CD4-positive, alpha-beta T cell treated with Interleukin-17A for 1 hour (primary cell): ENCODE measurements at regions not wholly inside any gene's neighbourhood (a gene's known extent, or its start where the extent isn't known, plus 50 kb on each side); places are given as distances from the start of the nearest gene placed in this dataset.
"Not testable (repeated sequence)": the region's sequence is repeated elsewhere in the genome, so short reads cannot be mapped to it uniquely, and the experiment has no call there.

Experiments used
- DNase-seq: peaks from one replicate; pipeline ENCODE4 v3.0.0-alpha.2; 2020

- DNase-seq, result no peak
These were observed 162.6 kb upstream of the NAMPT start for GRCh38 chr7:106447318-106447847.

GRCh38 chr7:106445366-106445765 lies 160.6 kb upstream of the NAMPT start:
- DNase-seq, result not testable (repeated sequence)

GRCh38 chr7:106444068-106444655 lies 159.4 kb upstream of the NAMPT start:
- DNase-seq, result no peak

GRCh38 chr7:106443156-106443555 lies 158.4 kb upstream of the NAMPT start:
- no peak for DNase-seq

- no peak for DNase-seq
These were observed 157.7 kb upstream of the NAMPT start for GRCh38 chr7:106442476-106442875.

- DNase-seq, result not testable (repeated sequence)
These were observed 156.6 kb upstream of the NAMPT start for GRCh38 chr7:106441343-106441742.

- not testable (repeated sequence) for DNase-seq
These were observed 152.2 kb upstream of the NAMPT start for GRCh38 chr7:106436933-106437332.

GRCh38 chr7:106433377-106433776 lies 148.6 kb upstream of the NAMPT start:
- DNase-seq, result no peak

- no peak for DNase-seq
These were observed 146.0 kb upstream of the NAMPT start for GRCh38 chr7:106430535-106431455.

GRCh38 chr7:106430103-106430502 lies 145.3 kb upstream of the NAMPT start:
- DNase-seq, result no peak

GRCh38 chr7:106426803-106427202 lies 142.0 kb upstream of the NAMPT start:
- DNase-seq, result no peak

GRCh38 chr7:106425017-106425719 lies 140.4 kb upstream of the NAMPT start:
- peak; percentile 57 for DNase-seq

GRCh38 chr7:106424476-106425016 lies 139.8 kb upstream of the NAMPT start:
- no peak for DNase-seq

- no peak for DNase-seq
These were observed 139.2 kb upstream of the NAMPT start for GRCh38 chr7:106423821-106424475.

GRCh38 chr7:106423111-106423510 lies 138.3 kb upstream of the NAMPT start:
- no peak for DNase-seq

- DNase-seq, result peak; percentile 19
These were observed 136.5 kb upstream of the NAMPT start for GRCh38 chr7:106421181-106421762.

GRCh38 chr7:106420736-106421135 lies 136.0 kb upstream of the NAMPT start:
- DNase-seq, result no peak

GRCh38 chr7:106420210-106420609 lies 135.4 kb upstream of the NAMPT start:
- no peak for DNase-seq

GRCh38 chr7:106419455-106420182 lies 134.8 kb upstream of the NAMPT start:
- no peak for DNase-seq

GRCh38 chr7:106418526-106418925 lies 133.7 kb upstream of the NAMPT start:
- DNase-seq, result no peak

GRCh38 chr7:106418094-106418493 lies 133.3 kb upstream of the NAMPT start:
- DNase-seq, result no peak
